ENCODE measurements at regions not wholly inside any gene's neighbourhood (a gene's known extent, or its start where the extent isn't known, plus 50 kb on each side); places are given as distances from the start of the nearest gene placed in this dataset.

GRCh38 chr5:175595905-175596304 lies 62.0 kb upstream of the HRH2 start:
- TF ChIP-seq, protein P1, sequence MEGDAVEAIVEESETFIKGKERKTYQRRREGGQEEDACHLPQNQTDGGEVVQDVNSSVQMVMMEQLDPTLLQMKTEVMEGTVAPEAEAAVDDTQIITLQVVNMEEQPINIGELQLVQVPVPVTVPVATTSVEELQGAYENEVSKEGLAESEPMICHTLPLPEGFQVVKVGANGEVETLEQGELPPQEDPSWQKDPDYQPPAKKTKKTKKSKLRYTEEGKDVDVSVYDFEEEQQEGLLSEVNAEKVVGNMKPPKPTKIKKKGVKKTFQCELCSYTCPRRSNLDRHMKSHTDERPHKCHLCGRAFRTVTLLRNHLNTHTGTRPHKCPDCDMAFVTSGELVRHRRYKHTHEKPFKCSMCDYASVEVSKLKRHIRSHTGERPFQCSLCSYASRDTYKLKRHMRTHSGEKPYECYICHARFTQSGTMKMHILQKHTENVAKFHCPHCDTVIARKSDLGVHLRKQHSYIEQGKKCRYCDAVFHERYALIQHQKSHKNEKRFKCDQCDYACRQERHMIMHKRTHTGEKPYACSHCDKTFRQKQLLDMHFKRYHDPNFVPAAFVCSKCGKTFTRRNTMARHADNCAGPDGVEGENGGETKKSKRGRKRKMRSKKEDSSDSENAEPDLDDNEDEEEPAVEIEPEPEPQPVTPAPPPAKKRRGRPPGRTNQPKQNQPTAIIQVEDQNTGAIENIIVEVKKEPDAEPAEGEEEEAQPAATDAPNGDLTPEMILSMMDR (conservative IDR thresholded peaks at IDR 0.05; ENCODE audit: low read length): no peak
- no peak for TF ChIP-seq EZH2phosphoT487 (IDR thresholded peaks at IDR 0.05; ENCODE audit: borderline replicate concordance, low read depth, low read length)

Data from OCI-LY7 (cell line).